T1000 (cell line): ENCODE measurements at regions not wholly inside any gene's neighbourhood (a gene's known extent, or its start where the extent isn't known, plus 50 kb on each side); places are given as distances from the start of the nearest gene placed in this dataset.
"Not testable (repeated sequence)": the region's sequence is repeated elsewhere in the genome, so short reads cannot be mapped to it uniquely, and the experiment has no call there.

ENCODE experiments used
- DNase-seq: peaks from one replicate; lab custom pipeline; 2025; ENCODE audit warnings: mixed read lengths; lab: John Stamatoyannopoulos, UW

DNA sequence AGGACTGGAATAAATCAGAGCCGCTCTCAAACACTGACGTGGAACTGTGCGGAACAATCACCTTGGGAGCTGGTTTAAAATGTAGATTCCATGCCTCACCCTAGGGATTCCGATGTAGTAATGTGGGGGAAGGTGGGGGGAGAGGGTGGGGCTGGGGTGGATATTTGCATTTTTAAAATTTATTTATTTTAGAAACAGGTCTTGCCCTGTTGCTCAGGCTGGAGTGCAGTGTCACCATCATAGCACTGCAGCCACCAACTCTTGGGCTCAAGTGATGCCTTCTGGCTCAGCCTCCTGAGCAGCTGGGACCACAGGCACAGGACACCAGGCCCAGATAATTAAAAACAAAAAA lies 101.9 kb upstream of the SEC22B start:
- not testable (repeated sequence) for DNase-seq

DNA sequence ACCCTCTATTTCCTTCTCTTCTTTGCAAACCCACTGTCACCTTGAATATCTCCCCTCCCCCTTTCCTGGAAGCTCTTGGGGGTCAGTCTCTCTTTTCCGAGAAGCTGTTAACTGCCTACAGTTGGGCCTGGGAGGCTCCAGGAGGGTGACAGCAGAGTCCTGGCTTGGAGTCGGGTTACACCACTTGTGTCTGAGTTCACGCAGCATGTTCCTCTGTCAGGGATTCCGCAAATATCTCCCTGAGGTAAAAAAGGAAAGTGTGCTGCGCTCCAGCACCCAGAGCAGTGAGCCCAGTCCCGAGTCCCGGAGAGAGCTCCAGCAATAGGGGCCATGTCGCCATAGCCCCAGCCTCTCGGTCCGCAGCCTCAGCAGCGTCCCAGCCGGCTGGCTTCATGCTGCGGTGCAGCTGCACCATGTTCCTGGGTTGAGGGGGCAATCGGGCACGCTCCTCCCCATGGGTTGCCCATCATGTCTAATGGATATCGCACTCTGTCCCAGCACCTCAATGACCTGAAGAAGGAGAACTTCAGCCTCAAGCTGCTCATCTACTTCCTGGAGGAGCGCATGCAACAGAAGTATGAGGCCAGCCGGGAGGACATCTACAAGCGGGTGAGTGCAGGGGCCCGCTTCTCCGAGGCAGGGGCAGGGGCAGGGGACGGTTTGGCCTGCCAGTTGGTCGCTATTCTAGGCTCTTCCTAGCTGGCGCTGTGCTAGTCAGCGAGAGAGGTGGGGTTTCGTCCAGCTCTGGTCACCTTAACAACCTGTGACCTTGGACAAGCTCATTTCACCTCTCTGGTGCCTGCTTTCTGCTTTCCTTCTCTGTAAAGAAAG lies 101.3 kb upstream of the SEC22B start:
- not testable (repeated sequence) for DNase-seq

DNA sequence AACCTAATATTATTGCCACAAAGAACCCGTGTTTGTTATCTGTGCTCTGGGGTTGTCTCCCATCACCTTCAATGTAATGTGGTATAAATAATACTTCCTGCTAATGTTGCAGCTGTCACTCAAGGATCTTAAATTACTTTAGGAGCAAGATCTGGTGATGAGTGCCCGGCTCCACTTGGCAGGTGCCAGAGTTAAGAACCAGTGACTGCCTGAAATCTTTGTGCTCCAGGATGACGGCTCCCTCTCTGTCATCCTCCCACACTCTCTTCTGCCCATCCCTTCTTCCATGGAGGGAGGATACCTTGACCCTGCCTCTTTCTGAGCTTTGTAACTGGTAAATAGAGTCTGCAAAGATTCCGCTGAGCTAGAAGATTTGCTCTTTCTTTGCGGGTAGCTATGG lies 100.4 kb upstream of the SEC22B start:
- not testable (repeated sequence) for DNase-seq

DNA sequence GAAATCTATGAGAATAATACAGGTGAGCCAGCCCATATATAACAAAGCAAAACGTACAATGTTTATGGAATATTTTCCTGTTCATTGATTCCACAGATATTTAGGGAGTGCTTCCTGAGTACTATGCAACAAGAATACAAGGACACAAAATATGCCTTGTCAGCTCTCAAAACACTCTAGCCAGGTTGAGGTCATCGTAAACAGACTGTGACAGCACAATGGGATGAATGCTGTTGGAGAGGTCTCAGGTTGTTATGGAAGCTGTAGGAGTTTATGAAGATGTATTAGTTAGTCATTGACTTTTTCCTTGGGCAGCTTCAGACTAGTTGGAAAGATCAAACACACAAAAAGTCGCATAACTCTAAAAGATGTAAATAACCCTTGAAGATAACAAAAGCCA lies 98.1 kb upstream of the SEC22B start:
- DNase-seq, result not testable (repeated sequence)

DNA sequence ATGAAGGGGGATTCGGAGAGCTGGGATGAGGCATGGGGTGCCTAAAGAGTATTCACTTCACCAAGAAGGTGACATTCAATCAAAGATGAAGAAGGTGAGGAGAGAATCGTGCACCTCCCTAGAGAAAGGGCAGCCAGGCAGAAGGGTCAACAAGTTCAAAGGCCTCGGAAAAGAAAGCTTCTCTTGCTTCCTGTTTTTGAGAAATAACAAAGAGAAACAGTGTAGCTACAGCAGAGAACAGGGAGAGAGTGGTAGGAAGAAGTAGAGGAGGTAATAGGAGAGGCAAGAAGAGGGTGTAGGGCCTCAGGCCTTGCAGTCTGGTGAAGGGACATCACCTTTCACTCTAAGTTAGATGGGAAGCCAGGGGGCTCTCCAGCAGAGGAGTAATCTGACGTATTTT lies 97.0 kb upstream of the SEC22B start:
- not testable (repeated sequence) for DNase-seq

DNA sequence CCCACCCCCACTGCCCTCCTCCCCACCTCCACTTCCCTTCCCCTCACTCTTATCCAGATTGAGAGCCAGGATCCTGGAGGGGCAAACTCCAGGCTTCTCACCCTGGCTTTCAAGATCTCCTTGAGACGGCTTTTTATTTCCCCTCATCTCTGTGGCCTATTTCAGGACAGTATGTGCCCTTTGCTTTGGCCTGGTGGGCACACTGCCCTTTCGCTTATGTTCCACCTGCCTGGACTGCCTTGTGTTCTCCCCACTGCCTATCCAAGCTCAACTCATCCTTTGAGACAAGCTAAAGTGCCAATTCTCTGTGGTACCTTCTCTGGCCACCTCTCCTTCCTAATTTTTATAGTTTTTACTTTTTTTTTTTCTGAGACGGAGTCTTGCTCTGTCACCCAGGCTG lies 95.9 kb upstream of the SEC22B start:
- not testable (repeated sequence) for DNase-seq

DNA sequence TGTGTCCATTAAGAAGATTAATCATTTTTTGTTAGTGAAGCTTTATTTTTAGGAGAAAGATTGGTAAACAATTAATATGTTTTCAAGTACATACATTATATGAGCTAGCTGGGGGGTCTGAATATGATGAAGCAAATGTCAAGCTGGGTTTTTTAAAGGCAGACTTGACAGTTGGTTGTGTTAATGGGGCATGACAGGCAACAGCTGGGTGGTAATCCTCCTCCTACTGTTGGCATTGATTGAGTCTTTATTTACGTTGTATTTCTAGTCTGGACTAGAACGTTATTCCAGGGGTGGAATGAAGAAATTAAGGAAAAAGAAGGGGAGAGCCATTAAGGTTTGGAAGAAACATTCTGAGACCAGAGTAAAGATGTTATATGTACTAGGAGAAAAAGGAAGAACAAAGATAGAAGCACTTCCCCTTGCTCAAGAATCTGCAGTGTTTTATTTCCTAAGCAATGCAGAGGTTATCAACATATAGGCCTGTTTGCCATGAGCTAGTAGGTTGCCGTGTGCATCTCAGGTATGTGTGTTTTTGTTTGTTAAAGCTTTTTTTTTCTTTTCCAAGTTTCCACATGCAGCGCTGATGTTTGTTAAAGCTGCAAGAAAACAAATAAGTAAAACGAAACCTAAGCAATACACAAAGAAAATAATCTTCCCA lies 95.4 kb upstream of the SEC22B start:
- not testable (repeated sequence) for DNase-seq

DNA sequence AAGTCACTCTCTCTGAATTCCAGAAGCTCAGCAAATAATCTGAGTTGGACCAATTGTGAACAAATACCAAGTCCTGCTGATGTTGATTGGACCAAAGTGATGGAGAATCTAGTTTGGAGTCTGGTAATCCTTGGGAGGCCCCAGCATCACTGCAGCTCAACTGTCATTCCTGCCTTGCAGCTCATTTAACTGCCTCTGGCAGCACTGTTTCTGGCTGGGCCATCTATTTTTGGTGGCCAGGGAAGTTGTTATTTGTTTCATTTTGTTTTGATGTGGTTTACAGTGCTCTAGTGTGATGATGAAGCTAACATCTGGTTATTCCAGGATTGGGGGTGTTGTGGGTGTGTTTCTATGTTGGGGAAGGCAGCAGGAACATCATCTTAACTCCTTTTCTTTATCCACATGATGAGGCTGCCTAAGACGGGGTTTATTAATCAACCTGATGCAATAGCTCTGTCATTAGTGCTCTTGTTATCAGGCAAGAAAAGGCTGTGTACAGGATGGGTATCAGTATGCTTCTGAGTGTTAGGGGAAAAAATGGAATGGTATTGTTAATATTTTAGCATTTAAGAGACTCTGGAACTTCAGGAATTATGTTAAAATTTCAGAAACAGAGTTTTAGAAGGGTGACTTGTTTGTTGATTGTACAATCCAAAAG lies 91.7 kb upstream of the SEC22B start:
- DNase-seq, result not testable (repeated sequence)

DNA sequence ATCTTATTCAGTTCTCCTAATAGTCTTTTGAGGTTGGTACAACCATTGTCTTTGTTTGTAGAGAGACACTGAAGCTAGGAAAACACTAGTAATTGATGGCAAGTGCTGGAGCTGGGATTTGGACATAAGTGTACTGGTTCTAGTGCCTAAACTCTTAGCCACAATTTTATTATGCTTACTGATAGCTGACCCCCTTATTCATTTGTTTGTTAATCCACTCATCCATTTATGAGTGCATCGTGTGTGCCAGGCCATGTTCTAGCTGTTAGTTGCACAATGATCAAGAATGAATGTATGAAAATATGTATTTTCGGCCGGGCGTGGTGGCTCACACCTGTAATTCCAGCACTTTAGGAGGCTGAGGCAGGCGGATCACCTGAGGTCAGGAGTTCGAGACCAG lies 88.2 kb upstream of the SEC22B start:
- not testable (repeated sequence) for DNase-seq

DNA sequence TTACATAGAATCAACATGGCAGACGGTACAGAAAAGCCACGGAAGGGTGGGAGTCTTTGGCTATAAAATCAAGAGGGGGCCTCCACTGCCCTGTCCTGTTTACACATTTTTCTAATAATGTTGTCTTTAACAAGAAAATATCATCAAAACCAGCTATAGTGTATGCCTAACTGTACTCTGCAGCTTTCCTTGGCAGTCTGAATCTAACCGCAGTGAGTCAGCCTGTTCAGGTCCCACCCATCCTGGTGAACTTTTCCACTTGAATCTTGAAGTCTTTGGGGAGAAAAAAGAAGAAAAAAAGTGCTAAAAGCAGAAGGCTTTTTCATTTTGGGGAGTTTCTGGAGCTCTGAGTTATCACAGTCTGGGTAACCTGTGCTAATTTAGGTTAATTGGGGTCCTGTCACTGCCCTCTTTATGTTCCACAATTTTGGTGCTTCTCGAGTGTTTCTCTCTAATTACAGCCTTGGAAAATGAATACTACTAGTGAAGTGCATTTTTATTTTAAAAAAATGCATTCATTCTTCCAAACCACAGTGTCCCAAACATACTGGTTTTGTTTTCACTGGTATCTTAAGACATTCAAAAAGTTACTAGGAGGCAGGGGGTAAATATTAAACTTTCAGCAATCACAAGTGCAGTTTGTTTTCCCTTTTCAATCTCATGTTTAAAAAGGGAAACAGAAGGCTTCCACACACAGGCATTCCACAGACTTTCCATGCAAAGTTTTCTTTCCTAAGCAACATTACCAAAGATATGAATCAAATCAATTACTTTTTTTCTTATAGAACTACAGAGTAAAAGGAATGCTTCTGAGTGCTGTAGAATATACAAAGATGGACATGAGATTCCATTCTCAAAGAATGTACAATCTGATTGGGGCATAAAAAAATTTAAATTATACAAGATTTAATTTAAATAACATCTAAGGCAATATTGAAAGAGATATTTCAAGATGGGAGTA lies 86.8 kb upstream of the SEC22B start:
- not testable (repeated sequence) for DNase-seq

DNA sequence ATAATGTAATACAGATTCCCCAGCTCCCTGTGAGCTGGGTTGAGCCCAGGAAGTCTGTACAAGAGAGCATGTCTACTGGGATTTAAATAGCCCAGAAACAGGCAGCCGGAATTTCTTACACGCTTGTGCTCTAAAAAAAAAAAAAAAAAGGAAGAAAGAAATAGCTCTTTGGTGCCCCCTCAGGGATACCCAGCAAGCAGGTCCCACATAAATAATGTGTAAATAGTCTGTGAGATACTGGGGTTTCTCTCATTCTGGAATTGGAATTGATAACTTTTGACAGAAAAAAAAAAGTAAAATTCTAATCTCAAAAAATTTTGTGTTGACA lies 81.4 kb upstream of the SEC22B start:
- DNase-seq, result not testable (repeated sequence)

DNA sequence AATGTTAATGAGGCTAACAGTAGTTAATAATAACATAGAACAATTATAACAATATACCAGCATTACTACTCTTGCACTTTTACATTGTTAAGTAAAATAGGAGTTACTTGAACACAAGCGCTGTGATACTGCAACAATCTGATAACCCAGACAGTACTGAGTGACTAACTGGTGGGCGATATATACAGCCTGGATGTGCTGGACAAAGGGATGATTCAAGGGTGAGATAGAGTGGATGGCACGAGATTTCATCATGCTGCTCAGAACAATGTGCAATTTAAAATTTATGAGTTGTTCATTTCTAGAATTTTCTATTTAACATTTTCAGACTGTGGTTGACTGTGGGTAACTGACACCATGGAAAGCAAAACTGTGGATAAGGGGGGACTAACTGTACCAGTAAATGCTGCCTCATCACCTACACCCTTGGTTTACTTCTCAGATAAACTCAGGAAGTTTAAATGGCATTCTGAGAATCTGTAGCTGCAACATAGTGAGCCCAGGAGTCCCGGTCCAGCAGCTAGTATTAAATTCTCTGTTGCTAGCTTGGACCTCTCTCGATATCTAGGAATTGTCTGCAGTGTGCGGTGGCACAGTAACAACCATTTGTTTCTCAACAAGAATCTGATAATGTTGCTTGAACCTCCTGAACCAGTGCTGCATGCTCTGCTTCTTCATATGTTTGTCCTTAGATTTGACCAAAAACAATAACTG lies 80.9 kb upstream of the SEC22B start:
- DNase-seq, result not testable (repeated sequence)

DNA sequence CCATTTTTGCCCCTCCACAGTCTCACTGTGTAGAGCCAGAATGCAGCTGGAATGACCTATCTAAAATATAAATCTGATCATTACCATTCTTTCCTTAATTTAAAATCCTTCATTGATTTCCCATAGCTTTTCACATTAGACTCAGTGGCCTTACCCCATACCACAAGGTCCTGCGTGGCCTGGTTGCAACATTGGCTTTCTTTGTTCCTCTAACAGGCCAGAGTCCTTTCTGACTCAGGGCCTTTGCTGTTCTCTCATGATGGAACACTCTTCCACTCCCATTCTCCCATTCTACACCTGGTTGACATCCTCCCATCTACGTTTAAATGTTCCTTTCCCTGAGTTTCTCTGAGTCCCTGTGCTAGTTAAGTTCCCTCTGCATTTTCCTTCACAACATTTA lies 74.4 kb upstream of the SEC22B start:
- not testable (repeated sequence) for DNase-seq

DNA sequence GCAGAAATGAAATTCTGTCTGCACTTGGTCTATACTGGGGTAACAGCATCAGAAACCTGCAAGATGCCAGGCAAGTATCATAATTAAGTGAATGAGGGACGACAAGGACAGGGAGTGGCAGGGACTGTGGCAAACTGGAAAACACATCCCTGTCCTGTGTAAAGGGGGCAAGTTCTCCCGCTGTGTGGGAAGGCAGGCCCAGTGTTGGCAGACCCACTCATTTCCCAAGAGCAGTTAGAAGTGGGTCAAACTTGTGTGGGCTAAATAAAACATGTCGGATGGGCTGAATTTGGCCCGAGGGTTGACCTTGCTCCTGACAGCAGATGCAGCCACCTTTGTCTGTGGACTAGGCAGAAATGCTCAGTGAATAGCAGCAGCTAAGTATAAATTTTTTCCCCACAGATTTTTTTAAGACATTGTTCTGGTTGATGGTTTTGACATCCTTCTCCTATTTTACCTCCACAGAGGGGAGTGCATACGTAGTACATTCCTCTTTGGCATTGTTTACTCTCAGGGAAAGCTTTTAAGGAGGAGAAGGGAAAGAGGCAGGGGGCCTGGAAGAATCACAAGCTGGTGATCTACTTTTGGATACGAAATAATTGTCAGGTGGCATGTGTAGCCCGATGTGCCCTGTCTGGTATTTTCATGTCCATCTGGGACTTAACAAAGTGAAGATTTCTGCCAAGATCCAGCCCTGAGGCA lies 72.6 kb upstream of the SEC22B start:
- DNase-seq, result not testable (repeated sequence)

DNA sequence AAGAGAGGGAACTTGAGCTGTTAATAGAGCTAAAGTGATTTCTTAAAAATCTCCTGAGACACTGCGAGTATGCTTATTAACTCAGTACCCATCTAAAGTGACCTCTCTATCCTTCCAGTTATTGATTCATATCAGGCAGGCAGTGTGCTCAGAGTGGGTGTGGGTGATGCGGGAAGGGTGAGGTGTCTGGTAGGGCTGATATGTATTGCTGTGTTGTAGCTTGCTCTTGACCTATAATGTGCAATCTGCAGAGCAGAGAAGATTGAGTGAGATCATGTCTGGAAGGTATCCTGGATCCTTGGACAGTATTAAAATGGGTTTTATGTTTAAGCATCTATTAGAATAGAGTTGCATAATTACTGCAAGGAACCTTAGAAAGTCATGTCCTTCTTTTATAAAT lies 71.9 kb upstream of the SEC22B start:
- DNase-seq, result not testable (repeated sequence)

DNA sequence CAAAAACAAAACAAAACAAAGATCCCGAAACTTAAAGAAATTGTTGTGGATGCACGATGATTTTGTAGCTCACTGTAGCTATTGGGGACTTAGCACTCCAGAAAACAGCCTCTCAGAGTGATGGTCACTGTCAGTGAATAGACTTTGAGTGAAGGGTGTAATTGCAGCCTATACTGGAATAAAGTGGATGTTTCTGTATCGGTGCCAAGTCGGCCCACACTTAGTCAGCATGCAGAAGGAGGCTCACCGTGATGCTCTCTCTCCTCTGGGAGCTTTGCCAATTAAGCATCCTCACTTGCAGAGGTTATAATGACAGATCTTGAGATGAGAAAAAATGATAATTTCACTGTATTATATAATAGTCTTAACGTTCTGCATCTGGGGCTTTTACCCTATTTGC lies 67.5 kb upstream of the SEC22B start:
- not testable (repeated sequence) for DNase-seq

DNA sequence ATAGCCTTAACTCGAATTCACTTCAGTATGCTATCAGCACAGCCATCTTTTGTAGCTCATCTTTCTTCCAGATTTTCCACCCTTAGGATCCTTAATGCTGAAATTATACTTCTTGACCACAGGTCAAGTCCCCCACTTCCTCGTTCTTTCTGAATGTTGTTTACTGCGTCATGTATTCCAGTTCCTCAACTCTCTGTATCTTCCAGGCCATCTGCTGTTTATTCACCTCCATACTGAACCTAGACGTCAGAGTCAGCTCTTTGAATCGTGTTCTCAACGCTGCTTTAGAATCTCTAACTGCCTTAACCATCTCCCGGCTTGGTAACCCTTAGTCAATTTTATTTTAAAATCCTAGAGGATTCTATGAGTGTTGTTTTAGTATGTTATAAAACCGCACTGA lies 66.3 kb upstream of the SEC22B start:
- DNase-seq, result not testable (repeated sequence)

DNA sequence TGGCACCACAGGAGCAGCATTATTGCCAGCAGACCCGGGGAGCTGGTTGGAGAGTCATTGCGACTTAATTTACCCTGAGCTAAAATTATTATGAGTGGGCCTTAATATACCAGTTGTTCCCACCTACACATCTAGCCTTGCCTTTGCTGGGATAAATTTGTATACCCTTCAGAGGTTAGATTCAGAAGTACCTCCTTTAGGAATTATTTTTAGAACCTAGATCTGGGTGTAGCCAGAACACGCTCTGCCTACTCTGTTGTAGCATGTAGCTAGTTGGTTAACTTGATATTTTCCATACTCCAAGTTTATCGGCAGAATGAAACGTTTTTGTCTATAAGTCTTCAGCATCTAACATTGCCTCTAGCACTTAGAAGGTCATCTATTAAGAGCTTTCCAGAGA lies 65.5 kb upstream of the SEC22B start:
- not testable (repeated sequence) for DNase-seq

DNA sequence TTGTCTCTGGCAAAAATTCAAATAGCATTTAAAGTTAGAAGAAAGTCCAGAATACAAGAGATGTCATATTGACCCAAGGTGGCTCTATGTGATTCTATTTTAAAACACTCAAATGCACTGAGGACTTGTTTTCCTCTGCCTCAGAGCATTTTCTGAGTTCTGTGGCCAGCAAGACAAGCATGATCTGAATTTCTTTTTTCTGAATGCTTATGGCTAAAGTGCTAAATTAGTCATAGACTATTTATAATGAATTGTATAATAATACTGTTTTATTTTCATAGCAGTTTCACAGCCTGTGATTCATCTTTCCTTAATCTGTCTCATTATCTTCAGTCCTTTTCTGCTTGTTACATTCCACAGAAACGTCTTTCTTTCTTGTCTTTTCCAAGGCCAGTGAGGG lies 63.9 kb upstream of the SEC22B start:
- not testable (repeated sequence) for DNase-seq

DNA sequence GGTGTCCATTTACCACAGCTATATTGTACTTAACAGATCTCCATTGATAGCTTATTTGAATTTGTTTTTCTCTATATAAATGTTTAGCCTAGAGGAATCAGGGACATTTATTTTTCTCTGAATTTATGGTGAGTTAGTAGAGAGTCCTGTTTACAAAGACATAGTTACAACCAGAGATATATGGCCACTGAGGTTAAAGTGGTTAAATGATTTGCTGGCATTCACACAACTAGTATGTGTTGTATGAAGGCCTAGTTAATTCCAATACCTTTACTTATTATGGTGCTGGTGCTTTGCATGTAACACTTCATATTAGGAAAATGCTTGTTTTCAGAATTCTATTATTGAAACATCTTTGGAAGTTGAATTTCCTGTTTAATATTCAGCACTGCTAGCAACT lies 63.0 kb upstream of the SEC22B start:
- not testable (repeated sequence) for DNase-seq

DNA sequence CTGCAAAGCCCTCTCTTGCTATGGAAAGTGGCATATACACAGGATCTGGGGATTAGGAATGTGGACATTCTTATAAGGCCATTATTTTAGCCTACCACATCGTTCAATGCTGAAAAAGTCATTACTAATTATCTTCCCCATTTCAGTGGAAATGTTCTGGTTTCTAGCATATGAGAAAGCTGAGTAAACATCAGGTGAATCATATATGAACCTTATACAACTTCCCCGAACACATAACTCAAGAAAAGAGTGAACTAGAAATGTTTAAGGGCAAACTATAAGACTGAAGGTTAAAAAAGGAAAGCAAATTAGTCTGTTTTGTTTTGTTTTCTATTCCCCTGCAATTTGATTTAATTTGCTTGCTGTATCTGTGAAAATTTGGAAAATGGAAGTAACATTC lies 62.5 kb upstream of the SEC22B start:
- not testable (repeated sequence) for DNase-seq
